GM21447 (cell line): ENCODE measurements at regions not wholly inside any gene's neighbourhood (a gene's known extent, or its start where the extent isn't known, plus 50 kb on each side); places are given as distances from the start of the nearest gene placed in this dataset.

ENCODE experiments used
- ATAC-seq: cut with Tn5 transposase; IDR thresholded peaks from one replicate; pipeline ENCODE4 v1.9.1; 2021; ENCODE audit not compliant: unreplicated experiment

DNA sequence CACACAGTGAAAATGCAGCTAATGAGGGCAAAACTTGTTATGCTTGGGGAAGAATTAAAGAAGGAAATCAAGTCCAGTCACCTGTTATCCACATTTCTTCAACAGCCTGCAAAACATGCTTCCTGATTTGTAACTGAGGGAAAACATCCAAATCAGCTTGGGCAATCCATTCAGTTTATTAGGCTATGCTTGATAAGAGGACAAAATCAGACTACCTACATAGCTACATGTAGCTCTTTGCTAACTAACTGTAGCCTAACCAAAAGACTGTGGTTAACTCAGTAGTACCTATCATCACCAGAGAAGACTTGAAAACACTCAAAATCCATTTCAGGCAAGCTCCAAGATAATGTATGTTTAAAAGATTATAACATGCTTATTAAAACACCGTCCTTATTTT, 436.4 kb downstream of the SHQ1 start:
- no peak for ATAC-seq

DNA sequence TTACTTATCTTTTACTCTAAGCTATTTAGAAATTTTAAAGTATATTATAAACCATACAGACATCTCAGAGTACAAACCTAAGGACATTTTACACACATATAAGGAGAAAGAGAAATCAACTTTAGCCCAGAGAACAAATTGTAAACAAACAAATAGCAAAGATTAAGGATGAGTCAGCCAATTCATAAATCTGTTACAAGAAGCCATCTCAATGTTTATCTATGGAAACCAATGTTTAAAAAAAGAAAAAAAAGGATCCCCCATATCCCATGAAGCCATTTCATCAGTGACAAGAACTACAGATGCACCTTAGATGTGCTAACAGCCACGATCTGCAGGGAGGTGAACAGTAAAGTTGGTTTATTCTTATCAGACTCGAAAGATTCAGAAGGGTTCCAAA, 437.1 kb downstream of the SHQ1 start:
- no peak for ATAC-seq

DNA sequence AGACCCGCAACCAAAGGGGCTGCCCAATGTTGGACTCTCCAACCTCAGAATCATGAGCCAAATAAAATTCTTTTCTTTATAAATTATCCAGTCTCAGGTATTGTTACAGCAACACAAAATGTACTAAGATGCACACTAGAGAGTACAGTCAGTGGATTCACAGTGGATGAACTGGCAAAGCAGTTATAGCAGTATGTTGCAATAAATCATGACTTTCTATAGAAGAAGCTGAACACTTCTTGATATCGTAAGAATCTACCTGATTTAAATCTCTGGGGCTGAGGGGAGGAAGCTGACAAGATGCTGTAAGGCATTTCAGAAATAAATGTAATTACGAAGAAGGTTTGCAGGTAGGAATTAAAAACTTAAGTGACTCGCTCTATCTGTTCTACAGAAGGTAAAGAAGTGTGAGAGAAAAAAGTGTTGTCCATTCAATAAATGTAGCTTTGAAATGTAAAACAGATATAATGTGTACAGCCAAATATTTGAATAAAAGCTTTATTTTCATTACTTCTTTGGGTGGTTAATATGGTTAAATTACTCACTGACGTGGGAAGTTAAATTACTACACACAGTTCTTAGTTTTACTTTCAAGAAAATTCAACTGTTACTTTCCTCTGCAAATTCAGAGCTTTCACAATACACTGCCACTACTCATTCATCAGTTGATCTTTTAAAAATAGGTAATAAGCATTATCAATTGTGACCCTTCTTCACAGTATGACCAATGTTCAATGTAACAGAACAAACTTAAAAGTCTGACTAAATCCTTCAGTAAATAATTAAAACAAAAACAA, 439.1 kb downstream of the SHQ1 start:
- no peak for ATAC-seq

DNA sequence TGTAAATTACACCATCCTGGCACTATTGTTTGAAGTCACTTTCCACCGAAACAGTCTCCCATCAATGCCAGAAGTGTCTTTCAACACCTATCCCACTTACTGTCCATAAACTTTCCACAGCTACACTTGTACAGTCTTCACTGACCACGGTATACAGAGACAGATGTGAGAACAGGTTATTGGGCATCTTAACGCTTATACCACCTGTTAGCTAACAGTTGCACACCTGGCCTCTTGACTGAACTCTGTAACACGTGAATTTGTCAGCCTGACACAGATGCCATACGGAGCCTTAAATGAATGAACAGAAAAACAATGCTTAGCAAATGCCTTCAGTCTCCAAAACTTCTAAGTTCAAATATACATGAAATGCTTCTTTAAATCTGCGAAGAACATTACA, 440.5 kb downstream of the SHQ1 start:
- no peak for ATAC-seq

DNA sequence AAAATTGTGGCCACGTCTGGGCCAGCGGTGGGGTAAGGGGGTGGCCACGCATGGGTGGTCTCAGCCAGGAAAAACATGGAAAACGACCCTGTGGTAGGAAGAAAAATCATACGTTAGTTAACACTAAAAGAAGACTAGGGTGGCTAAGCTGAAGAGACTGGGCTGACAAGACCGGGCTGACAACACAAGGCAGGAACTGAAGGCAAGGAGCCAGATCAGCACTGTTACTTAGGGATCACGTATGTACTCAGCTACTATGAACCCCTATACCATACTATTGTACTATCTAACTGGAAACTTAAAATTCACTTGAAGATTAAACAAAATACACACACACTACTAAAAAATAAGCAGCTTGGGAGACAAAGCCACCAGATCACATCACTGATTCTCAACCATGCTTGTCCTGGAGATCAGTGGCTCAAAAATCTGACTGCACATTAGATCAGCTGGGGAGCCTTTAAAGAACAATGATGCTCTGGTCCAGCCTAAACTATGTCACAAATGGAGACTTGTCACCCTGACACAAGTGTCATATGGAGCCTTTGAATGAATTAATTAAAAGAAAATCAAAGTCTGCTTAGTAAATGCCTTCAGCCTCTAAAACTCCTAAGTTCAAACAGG, 442.2 kb downstream of the SHQ1 start:
- ATAC-seq, result no peak

DNA sequence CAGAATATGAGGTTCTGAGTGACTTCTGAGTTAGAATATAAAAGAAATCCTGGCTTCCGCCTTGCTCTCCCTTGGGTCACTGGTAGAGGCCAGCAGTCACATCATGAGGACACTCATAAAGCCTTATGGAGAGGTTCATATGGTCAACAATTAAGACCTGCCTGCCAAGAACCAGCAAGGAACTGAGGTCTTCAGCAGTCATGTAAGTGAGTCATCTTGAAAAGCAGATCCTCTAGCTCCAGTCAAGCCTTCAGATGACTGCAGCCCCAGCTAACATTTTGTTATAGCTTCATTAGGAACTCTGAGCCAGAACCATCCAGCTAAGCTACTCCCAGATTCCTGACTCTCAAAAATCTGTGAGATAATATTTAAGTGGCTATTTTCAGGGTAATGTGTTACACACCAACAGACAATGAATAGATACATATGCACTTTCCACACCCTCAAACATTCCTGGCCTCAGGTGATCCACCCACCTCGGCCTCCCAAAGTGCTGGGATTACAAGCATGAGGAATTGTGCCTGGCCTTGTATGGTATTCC, 447.2 kb downstream of the SHQ1 start:
- ATAC-seq, result no peak

DNA sequence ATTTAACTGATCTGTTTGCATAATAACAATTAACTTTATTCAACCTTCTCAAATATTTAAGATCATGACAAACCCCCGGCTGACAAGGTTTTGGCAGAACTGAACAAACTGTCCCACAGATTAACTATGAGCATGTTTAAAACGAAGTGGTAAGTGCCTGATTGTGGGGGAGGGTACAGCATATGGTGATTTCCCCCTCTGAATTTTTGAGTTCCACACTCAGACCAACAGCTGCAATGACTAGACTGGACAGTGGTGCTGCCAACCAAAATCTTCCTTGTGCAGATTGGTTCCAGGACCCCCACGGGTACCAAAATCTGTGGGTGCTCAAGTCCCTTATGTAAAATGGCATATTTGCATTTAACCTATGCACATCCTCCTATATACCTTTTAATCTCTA, 449.5 kb downstream of the SHQ1 start:
- no peak for ATAC-seq

DNA sequence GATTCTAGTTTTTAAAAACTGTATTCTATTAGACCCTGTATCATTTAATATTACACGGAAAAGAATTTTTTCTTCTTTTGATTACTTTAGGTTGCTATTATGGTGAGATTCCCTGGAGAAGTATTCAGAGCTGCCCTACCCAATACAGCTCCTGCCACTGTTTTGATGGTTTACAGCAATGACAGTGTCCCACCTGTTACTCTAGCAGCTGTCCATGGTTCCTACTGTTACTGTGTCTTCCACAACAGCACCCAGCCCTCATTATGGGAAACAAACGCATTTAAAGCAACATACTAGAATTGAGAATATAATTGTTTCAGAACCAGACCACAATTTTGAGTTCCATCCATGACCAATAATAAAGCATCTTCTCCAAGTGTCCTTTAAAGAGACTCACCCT, 450.7 kb downstream of the SHQ1 start:
- ATAC-seq, result no peak

DNA sequence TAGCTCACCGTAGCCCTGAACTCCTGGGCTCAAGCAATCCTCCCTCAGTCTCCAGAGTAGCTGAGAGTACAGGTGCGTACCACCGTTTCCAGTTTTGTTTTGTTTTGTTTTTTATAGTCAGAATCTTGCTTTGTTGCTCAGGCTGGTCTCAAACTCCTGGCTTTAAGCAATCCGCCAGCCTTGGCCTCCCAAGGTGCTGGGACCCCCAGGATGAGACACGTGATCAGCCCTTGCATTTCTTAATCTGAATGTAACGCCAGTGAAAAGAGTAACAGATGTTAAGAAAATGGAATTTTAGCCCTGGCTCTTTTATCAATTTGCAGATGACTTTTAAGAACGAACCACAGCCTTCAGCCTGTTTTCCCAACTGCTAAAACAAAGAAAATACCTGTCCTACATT, 451.3 kb downstream of the SHQ1 start:
- ATAC-seq, result no peak

DNA sequence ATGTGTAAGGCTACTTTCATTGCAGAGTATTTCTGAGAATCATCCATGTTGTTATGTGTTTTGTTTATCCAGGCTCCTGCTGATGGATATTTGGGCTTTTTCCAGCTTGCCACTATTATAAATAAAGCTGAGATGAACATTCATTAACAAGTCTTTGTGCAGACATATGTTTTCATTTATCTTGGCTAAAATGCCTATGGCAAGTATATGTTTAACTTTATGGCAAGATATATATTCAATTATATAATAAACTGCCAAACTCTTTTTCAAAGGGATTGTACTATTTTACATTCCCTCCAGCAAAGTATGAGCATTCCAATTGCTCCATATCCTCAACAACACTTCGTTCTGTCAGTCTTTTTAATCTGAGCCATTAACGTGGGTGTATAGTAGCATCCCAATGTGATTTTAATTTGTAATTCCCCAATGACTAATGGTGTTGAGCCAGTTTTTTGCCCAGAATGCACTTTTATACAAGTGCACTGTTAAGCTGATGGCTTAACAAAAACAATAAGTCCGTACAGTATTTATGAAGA, 452.4 kb downstream of the SHQ1 start:
- ATAC-seq, result no peak

DNA sequence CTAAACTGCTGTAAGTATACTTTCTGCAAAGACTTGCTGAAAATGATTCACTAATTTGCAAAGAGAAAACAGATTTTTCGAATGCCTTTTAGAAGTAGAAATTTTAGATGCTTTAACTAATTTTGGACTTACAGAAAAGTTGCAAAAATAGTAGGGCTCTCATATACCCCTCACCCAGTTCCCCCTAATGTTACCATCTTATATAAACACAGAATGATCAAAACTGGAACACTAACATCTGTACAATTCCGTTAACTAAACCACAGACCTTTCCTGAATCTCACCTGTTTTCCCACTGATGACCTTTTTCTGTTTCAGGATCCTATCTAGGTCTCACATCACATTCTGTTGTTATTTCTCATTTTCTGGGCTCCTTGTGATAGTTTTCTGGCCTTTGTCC, 454.8 kb downstream of the SHQ1 start:
- ATAC-seq, result no peak

DNA sequence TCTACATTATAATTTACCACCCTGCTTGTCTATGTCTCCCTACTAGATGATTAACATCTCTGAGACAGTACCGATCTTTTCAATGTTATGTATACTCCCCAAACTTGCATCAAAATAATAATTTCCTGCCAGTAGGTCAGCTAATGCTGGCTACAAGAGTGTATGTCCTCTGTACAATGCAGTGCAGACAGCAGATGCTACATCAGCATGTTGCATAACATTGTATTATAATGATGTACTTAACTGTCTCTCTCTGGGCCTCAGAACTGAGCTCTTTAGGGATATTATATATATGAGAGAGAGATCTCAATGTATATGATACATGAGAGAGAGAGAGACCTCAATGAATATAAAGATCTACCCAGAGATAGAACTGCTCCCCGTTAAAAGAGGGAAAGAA, 456.6 kb downstream of the SHQ1 start:
- no peak for ATAC-seq

DNA sequence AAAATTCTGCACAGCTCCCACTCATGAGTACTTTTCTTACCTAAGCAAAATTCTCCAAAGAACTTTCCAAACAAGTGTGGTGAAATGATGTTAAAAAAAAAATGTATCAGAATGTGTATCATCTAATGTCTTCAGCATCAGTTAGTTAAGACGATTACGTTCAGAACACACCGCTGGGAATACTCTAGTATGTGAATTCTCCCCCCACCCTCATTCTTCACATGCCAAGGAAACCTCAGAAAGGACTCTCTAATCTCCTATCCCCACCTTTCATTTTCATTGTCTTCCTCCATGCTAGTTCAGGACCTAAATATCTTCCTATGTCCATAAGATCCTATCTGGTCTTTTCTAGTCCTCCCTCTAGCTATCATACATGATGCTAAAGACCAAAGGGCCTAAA, 457.4 kb downstream of the SHQ1 start:
- ATAC-seq, result no peak

DNA sequence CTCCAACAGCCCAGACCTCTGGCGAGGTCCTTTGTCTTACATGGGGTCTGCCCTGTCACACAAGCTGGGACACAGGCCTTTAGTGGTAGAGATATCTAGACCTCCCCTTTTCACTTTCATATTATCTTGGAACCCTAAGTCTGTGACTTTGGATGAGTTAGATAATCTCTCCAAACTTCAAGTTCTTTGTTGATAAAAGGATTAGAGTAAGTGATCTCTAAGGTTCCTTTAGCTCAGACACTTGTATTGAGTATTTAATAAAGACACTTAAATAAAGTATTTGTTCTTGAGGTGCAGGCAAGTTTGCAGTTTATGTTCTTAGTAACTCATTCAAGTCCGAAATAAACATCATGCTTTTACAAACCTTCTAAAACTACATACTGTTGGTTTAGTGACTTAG, 459.6 kb downstream of the SHQ1 start:
- no peak for ATAC-seq

DNA sequence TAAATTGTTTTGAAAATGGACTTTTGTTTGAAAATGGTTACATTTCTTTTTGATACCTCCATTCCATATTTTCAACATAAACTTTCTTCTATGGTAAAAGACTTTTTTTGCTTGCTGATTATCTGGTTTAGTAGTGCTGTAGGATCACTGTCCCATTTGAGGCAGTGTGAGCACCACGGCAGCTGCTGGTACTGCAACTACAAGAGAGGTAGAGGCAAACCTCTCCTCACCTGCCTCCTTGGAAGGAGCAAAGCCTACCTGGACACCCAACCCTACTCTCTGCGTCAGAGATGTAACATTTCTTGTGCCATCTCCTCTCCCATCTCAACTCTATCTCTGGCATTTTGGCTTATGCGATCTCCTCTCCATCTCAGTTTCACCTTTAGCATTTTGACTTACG, 460.1 kb downstream of the SHQ1 start:
- ATAC-seq, result no peak

DNA sequence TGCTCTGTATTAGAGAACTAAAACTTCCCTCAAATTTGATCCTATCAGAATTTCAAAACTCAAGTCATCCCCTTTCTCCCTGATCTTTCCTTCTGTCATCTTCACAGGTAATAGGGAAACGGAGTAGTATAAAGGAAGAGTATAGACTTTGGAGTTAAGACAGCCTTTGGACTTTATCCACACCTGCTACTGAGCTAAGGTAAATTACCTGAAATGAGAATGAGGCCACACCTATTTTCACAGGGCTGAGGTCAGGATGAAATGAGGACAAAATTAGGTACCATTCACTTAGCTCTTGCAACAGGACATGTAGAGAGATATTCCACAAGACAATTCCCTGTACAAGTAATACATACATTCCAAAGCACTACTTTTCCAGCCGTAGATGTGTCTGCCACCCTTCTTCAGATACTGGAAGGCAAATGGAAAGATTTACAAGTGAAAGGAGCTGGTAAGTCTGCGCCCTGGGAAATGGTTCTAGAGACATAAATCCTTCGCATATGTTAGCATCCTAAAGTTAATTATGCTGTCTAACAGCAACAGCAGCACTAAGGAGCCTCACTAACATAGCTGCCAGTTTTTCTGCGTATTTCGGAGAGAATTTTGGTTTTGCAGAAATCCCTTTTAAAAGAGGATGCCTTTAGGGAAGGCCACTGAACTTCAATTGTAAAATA, 461.8 kb downstream of the SHQ1 start:
- no peak for ATAC-seq

DNA sequence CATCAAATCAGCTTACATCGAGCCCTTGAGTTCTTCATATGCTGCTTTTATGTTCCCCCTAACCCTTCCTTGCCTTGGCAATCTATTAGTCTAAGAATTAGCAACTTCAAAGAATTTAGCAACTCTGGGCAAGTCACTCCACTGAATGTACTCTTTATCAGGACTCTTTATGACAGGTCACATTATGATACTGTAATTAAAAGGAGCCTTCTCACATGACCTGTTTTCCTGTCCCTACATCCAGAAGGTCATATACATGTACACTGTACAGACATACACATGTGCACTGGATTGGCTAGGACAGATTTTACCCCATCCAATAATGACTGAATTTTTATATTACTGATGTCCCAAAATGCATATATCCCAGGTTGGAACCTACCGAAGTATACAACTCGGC, 463.1 kb downstream of the SHQ1 start:
- no peak for ATAC-seq

DNA sequence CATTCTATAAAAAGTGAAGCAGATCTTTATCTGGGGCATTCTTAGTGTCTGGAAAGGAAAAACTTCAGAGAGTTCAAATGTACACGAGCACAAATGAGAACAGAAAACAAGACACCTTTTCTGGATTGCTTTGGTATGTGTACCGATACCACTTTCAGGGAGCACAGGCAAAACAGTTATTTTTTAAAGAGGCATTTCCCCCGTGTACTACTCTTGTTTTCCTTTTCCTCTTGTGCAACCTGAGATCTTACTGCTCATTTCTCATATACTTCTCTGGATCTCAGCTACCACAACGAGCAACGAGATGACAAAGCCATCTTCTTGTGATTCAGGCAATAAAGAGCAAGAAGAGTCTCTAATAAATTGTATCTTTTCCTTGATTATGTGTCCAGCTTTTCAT, 463.6 kb downstream of the SHQ1 start:
- no peak for ATAC-seq

DNA sequence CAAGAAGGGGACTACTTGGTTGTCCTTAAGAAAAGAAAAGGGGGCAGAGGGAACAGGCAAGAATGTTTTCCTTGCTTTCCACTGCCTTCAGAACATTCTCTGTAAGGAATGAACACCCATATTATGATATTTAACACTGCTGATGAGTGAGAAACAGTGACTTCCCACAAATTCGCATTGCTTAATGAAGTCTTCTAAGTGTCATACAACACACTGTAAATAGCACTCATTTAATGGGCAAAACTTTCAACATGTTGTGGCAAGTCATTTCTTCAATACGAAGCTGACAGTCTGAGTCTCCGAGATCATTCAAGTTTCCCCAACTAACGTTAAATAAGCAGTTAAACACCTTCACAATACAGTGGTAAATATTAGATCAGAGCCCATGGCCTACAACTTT, 464.4 kb downstream of the SHQ1 start:
- no peak for ATAC-seq

DNA sequence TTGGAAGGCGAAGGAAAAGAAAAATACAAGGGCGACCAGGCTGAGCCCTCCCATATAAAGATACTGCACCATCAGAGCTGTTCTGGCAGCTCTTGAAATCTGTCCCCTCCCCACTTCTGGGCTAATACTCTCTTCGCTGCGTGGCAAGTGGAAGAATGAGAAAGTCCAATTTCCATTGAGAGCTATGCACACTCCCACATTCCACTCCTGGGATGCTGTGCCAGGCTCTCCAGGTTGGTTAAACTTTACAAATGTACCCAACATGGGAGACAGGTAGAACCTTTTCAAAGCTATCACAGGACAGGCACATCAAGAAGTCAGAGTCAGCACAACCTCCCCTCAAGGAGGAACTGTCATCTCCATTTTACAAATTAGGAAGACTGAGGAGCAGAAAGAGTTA, 465.0 kb downstream of the SHQ1 start:
- no peak for ATAC-seq

DNA sequence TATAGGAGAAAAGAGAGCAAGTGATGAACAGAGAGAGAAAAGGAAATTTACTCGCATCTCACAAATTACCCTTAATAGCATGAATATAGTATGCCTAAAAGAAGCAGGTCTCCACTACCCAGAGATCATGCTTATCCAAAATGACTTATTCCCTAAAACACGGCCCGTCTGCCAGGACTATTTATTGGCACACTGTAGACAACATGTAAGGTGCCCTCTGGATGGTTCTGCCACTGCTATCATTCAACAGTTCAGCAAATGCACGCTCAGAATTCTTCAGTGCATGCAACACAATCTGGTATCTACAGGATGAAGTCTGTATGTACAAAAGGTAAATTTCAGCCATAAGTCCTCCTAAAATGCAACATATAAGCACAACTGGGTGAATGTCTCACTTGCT, 465.8 kb downstream of the SHQ1 start:
- ATAC-seq, result no peak

DNA sequence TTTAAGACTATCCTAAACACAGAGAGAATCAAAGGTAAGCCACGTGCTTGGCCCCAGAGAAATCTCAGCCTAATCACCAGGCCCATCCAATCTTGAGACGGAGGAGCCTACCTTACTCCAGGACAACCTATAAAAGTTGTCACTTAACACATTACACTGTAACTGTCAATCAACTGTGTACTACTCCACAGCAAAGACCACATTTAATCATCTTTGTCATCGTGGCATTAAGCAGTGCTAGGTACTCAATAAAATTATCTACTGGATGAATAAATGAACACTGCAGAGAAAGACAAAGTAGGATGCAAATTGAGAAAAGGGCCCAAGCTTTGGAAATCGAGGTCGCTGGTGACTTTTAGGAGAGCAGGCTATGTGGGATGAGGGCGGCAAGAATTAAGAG, 466.7 kb downstream of the SHQ1 start:
- no peak for ATAC-seq
